K562 (cell line): ENCODE measurements at regions not wholly inside any gene's neighbourhood (a gene's known extent, or its start where the extent isn't known, plus 50 kb on each side); places are given as distances from the start of the nearest gene placed in this dataset.

Experiments used
- BMI1 ChIP-seq: fragments of 150-350 bp; IDR thresholded peaks from 2 replicates; pipeline ENCODE4 v1.6.1; 2014; ENCODE audit warnings: low read length
- ELF1 ChIP-seq: fragments of 200-800 bp; sonication (Bioruptor generic); IDR thresholded peaks from 2 replicates; pipeline ENCODE4 v1.6.1; 2016; ENCODE audit warnings: missing genetic modification characterization, missing compliant biosample characterization
- HSF4 ChIP-seq: fragments of 250-450 bp; sonication (Bioruptor Pico); IDR thresholded peaks from 2 replicates; pipeline ENCODE4 v2.1.2; 2022; ENCODE audit warnings: mild to moderate bottlenecking, moderate library complexity, borderline replicate concordance
- NR4A1 ChIP-seq, 2 experiments: fragments of 250-450 bp in 1 of 2; fragments of 450-650 bp in 1 of 2; sonication (Bioruptor Pico) in 1 of 2; IDR thresholded peaks; 2 replicates each; pipeline versions ENCODE4 v1.4.0 to v1.6.1; 2016 to 2020; ENCODE audit warnings: mild to moderate bottlenecking in 2 of 2, missing compliant biosample characterization in 1 of 2, missing genetic modification characterization in 1 of 2, moderate library complexity in 1 of 2
- PYGO2 ChIP-seq: fragments of 450-650 bp; IDR thresholded peaks from 2 replicates; pipeline ENCODE4 v1.6.1; 2016; ENCODE audit warnings: mild to moderate bottlenecking, missing genetic modification characterization, moderate library complexity, missing compliant biosample characterization
- STAG1 ChIP-seq: sonication (generic); formaldehyde crosslinking; IDR thresholded peaks from 2 replicates; pipeline ENCODE4 v1.5.0; 2020; ENCODE audit warnings: missing genetic modification reagents, borderline replicate concordance
- ZNF133 ChIP-seq: fragments of 250-450 bp; sonication (Bioruptor Pico); IDR thresholded peaks from 2 replicates; pipeline ENCODE4 v1.4.0; 2020; ENCODE audit warnings: mild to moderate bottlenecking
- ZNF584 ChIP-seq: fragments of 200-800 bp; sonication (Bioruptor generic); IDR thresholded peaks from 2 replicates; pipeline ENCODE4 v1.6.1; 2016; ENCODE audit warnings: low read depth, mild to moderate bottlenecking, missing genetic modification characterization, missing compliant biosample characterization
- TF ChIP-seq, protein P1 (sequence below): fragments of 450-650 bp; conservative IDR thresholded peaks from 2 replicates; pipeline ENCODE4 v1.6.1; 2016; ENCODE audit warnings: missing genetic modification characterization, low read depth, mild to moderate bottlenecking, missing compliant biosample characterization, moderate library complexity
- TF ChIP-seq, protein P2 (sequence below), 3 experiments: fragments of 200-800 bp in 1 of 3; fragments of 250-450 bp in 1 of 3; fragments of 450-650 bp in 1 of 3; sonication (Bioruptor Pico) in 1 of 3; sonication (Bioruptor generic) in 1 of 3; formaldehyde crosslinking in 1 of 3; IDR thresholded peaks; 2 replicates each; pipeline versions ENCODE4 v1.6.1 to v1.8.0; 2016 to 2022; ENCODE audit warnings: mild to moderate bottlenecking in 2 of 3, missing genetic modification characterization in 2 of 3, missing compliant biosample characterization in 1 of 3, moderate library complexity in 1 of 3
- TF ChIP-seq, protein P3 (sequence below), 2 experiments: fragments of 450-650 bp; IDR thresholded peaks; 2 replicates each; pipeline ENCODE4 v1.6.1; 2016; ENCODE audit warnings: mild to moderate bottlenecking in 2 of 2, borderline replicate concordance in 1 of 2, low read depth in 1 of 2, moderate library complexity in 1 of 2
- TF ChIP-seq, protein P4 (sequence below): fragments of 450-650 bp; formaldehyde crosslinking; IDR thresholded peaks from 2 replicates; pipeline ENCODE4 v1.4.0; 2022; ENCODE audit warnings: mild to moderate bottlenecking, moderate library complexity

DNA sequence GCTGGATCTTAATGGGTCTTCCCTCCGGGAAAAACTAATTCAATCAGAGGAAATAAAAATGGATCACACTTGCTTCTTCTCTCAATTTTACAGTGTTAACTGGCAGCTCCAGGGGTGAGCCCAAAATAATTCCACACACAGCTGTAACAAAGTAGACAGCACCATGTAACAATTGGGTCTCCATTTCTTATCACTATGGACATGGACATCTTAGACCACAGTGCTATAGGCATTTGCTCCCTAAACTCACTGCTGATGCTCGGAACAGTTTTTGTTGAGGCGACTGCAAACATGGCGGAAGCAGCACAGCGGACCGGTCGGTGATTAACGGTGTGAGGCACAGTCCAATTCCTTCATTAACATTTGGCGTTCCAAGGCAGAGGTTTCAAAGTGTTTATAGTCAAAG, 144.7 kb upstream of the NCK2 start (continued):
- no peak for TF ChIP-seq NR4A1 (CRISPR knock-in tag; IDR thresholded peaks at IDR 0.05)
- TF ChIP-seq NR4A1 (tag; IDR thresholded peaks at IDR 0.05) = 0 out of 2 replicates have a peak, but pooled peaks have one; percentile 81
- TF ChIP-seq, protein P1, sequence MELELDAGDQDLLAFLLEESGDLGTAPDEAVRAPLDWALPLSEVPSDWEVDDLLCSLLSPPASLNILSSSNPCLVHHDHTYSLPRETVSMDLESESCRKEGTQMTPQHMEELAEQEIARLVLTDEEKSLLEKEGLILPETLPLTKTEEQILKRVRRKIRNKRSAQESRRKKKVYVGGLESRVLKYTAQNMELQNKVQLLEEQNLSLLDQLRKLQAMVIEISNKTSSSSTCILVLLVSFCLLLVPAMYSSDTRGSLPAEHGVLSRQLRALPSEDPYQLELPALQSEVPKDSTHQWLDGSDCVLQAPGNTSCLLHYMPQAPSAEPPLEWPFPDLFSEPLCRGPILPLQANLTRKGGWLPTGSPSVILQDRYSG (tag) = peak; percentile 52; the same call in 1 of the 2 replicates
- TF ChIP-seq STAG1 (CRISPR knock-in tag) = no peak
- peak; percentile 57; the same call in 1 of the 2 replicates for TF ChIP-seq ZNF584 (CRISPR knock-in tag)
- TF ChIP-seq, protein P2, sequence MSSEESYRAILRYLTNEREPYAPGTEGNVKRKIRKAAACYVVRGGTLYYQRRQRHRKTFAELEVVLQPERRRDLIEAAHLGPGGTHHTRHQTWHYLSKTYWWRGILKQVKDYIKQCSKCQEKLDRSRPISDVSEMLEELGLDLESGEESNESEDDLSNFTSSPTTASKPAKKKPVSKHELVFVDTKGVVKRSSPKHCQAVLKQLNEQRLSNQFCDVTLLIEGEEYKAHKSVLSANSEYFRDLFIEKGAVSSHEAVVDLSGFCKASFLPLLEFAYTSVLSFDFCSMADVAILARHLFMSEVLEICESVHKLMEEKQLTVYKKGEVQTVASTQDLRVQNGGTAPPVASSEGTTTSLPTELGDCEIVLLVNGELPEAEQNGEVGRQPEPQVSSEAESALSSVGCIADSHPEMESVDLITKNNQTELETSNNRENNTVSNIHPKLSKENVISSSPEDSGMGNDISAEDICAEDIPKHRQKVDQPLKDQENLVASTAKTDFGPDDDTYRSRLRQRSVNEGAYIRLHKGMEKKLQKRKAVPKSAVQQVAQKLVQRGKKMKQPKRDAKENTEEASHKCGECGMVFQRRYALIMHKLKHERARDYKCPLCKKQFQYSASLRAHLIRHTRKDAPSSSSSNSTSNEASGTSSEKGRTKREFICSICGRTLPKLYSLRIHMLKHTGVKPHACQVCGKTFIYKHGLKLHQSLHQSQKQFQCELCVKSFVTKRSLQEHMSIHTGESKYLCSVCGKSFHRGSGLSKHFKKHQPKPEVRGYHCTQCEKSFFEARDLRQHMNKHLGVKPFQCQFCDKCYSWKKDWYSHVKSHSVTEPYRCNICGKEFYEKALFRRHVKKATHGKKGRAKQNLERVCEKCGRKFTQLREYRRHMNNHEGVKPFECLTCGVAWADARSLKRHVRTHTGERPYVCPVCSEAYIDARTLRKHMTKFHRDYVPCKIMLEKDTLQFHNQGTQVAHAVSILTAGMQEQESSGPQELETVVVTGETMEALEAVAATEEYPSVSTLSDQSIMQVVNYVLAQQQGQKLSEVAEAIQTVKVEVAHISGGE (CRISPR knock-in tag; IDR thresholded peaks at IDR 0.05) = peak in 1 of 3 experiments; percentile 10; a peak in 1 of 6 replicates
- 0 out of 2 replicates have a peak, but pooled peaks have one; percentile 36 for TF ChIP-seq HSF4 (CRISPR knock-in tag)
- TF ChIP-seq, protein P3, sequence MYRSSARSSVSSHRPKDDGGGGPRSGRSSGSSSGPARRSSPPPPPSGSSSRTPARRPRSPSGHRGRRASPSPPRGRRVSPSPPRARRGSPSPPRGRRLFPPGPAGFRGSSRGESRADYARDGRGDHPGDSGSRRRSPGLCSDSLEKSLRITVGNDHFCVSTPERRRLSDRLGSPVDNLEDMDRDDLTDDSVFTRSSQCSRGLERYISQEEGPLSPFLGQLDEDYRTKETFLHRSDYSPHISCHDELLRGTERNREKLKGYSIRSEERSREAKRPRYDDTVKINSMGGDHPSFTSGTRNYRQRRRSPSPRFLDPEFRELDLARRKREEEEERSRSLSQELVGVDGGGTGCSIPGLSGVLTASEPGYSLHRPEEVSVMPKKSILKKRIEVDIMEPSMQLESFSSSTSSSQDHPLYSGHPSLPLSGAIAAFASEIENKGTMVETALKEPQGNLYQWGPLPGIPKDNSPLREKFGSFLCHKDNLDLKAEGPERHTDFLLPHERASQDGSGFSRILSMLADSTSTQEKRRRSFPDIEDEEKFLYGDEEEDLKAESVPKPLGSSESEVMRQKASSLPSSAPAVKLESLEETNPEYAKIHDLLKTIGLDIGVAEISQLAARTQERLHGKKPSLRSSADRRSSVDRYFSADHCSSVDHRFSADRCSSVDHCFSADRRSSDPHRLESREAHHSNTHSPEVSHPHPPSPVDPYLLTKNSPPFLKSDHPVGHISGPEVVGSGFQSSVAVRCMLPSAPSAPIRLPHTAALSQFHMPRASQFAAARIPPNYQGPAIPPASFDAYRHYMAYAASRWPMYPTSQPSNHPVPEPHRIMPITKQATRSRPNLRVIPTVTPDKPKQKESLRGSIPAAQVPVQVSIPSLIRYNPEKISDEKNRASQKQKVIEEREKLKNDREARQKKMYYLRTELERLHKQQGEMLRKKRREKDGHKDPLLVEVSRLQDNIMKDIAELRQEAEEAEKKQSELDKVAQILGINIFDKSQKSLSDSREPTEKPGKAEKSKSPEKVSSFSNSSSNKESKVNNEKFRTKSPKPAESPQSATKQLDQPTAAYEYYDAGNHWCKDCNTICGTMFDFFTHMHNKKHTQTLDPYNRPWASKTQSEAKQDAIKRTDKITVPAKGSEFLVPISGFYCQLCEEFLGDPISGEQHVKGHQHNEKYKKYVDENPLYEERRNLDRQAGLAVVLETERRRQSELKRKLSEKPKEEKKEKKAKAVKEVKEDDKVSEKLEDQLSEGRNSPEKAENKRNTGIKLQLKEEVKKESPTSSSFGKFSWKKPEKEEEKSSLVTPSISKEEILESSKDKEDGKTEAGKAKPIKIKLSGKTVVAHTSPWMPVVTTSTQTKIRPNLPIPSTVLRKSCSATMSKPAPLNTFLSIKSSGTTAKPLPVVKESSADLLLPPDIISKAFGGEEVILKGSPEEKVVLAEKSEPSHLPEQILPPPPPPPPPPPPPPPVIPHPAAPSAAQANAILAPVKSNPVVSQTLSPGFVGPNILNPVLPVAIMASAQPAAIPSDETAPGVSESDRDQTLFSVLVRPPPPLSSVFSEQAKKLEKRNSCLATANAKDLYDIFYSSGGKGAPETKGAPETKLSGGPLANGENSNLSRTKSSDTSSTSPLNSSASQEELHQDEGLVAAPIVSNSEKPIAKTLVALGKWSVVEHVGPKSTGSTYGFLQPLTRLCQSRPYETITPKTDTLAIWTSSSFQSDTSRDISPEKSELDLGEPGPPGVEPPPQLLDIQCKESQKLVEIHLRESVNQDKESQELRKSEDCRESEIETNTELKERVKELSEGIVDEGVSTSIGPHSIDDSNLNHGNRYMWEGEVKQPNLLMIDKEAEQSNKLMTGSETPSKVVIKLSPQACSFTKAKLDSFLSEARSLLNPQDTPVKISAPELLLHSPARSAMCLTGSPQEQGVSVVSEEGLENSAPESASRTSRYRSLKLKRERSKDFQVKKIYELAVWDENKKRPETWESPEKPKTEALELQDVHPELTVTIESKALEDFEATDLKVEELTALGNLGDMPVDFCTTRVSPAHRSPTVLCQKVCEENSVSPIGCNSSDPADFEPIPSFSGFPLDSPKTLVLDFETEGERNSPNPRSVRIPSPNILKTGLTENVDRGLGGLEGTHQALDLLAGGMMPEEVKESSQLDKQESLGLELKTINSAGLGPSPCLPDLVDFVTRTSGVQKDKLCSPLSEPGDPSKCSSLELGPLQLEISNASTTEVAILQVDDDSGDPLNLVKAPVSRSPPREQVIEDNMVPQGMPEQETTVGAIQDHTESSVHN (IDR thresholded peaks at IDR 0.05; ENCODE audit: borderline replicate concordance in 1 of 2, low read depth in 1 of 2) = 0 out of 4 replicates have a peak, but pooled peaks of 1 of the 2 experiments have one; percentile 56
- TF ChIP-seq ZNF133 = 0 out of 2 replicates have a peak, but pooled peaks have one; percentile 37
- TF ChIP-seq, protein P4, sequence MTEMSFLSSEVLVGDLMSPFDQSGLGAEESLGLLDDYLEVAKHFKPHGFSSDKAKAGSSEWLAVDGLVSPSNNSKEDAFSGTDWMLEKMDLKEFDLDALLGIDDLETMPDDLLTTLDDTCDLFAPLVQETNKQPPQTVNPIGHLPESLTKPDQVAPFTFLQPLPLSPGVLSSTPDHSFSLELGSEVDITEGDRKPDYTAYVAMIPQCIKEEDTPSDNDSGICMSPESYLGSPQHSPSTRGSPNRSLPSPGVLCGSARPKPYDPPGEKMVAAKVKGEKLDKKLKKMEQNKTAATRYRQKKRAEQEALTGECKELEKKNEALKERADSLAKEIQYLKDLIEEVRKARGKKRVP = 0 out of 2 replicates have a peak, but pooled peaks have one; percentile 35
- TF ChIP-seq ELF1 (tag) = 0 out of 2 replicates have a peak, but pooled peaks have one; percentile 34
- 0 out of 2 replicates have a peak, but pooled peaks have one; percentile 50 for TF ChIP-seq PYGO2
- TF ChIP-seq BMI1 = no peak
